Mammary epithelial cell (primary cell): ENCODE measurements at regions not wholly inside any gene's neighbourhood (a gene's known extent, or its start where the extent isn't known, plus 50 kb on each side); places are given as distances from the start of the nearest gene placed in this dataset.

Experiments
- EZH2 ChIP-seq: IDR thresholded peaks from 2 replicates; pipeline ENCODE4 v1.6.1; 2012; ENCODE audit warnings: low read length, inconsistent platforms, borderline replicate concordance
- TF ChIP-seq, protein P1 (sequence below), 2 donors: IDR thresholded peaks in 1 of 2; conservative IDR thresholded peaks in 1 of 2; 2 replicates each; pipeline ENCODE4 v1.5.1; 2011 to 2012; ENCODE audit warnings: inconsistent platforms in 2 of 2, low read length in 2 of 2, mild to moderate bottlenecking in 2 of 2, control low read depth in 1 of 2, low read depth in 1 of 2; ENCODE audit not compliant: insufficient read depth in 1 of 2; ENCODE audit errors: extremely low read depth in 1 of 2

DNA sequence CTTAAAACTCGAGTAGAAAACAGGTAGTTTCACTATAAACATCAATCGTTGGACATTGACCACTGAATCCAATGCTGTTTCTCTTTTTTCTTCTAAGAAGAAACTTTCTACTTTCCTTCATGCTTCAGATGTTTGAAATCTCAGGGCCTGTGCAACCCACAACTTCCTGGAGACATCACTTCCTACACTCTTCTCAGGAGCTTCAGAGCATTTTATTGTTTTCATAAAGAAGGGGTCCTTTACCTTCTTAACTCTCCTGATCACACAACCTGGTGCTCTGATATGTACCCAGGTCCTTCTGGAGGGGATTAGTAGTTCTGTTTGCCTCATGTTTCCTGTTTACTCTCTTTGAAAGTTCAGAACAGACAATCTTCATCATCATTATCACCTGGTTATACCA, 113.0 kb upstream of the VAV3 start:
- TF ChIP-seq, protein P1, sequence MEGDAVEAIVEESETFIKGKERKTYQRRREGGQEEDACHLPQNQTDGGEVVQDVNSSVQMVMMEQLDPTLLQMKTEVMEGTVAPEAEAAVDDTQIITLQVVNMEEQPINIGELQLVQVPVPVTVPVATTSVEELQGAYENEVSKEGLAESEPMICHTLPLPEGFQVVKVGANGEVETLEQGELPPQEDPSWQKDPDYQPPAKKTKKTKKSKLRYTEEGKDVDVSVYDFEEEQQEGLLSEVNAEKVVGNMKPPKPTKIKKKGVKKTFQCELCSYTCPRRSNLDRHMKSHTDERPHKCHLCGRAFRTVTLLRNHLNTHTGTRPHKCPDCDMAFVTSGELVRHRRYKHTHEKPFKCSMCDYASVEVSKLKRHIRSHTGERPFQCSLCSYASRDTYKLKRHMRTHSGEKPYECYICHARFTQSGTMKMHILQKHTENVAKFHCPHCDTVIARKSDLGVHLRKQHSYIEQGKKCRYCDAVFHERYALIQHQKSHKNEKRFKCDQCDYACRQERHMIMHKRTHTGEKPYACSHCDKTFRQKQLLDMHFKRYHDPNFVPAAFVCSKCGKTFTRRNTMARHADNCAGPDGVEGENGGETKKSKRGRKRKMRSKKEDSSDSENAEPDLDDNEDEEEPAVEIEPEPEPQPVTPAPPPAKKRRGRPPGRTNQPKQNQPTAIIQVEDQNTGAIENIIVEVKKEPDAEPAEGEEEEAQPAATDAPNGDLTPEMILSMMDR (conservative IDR thresholded peaks at IDR 0.05 in 1 of 2, IDR thresholded peaks at IDR 0.05 in 1 of 2; ENCODE audit: extremely low read depth in 1 of 2, insufficient read depth in 1 of 2, low read depth in 1 of 2, low read length in 2 of 2) = no peak
- TF ChIP-seq EZH2 = no peak
